ENCODE measurements at regions not wholly inside any gene's neighbourhood (a gene's known extent, or its start where the extent isn't known, plus 50 kb on each side); places are given as distances from the start of the nearest gene placed in this dataset.

- Histone ChIP-seq H4K20me1 (ENCODE audit: control insufficient read depth, insufficient read depth) (no peaks in the 10 kb centered on the region), H3K9ac (ENCODE audit: control insufficient read depth, insufficient read depth, low read length) (no peak overlapping the region), H3K4me1 (ENCODE audit: control insufficient read depth, insufficient read depth, low read length) (no peaks in the 10 kb centered on the region), H3K4me3 (no peak overlapping the region), H3K36me3 (ENCODE audit: control insufficient read depth in 2 of 2, insufficient read depth in 2 of 2, low read length in 1 of 2) (no peaks in the 10 kb centered on the region), H3K9me3 (replicated peaks; ENCODE audit: control insufficient read depth, insufficient read depth, low read length) (no peaks in the 10 kb centered on the region), H3K79me2 (ENCODE audit: control insufficient read depth, insufficient read depth, low read length) (no peaks in the 10 kb centered on the region), H3K27me3 (replicated peaks in 1 of 2; ENCODE audit: control insufficient read depth in 2 of 2, insufficient read depth in 2 of 2, low read length in 1 of 2) (no peaks in the 10 kb centered on the region; a peak in 1 of 4 replicates), H3K27ac (ENCODE audit: control insufficient read depth, insufficient read depth) (no peak overlapping the region), H3K4me2 (ENCODE audit: control insufficient read depth, insufficient read depth) (no peak overlapping the region), H2AFZ (ENCODE audit: control insufficient read depth, low read depth, low read length) (no peak overlapping the region)
- ChIA-PET RAD21 (ENCODE audit: unreplicated experiment) (no interaction called here), POLR2A (no interaction called here), CTCF (no interaction called here), SMC1A (ENCODE audit: uncharacterized antibody, unreplicated experiment) (no interaction called here)
- no TSS peak for BruUV-seq (replicated peaks)
- intact Hi-C loops (cut with micrococcal nuclease; ENCODE audit: unreplicated experiment) (no loop called here), in situ Hi-C loops (cut with MboI) (no loop called here)
- FAIRE-seq (no peak), ATAC-seq (no peak), DNase-seq (ENCODE audit: low read depth, low spot score) (no peak)
- WGBS (ENCODE audit: insufficient coverage, insufficient replicate concordance, low lambda C conversion rate, missing lambda C conversion rate): 36% methylated on average over 3 of the region's 3 CpGs
- no peak for TF ChIP-seq CREM (IDR thresholded peaks at IDR 0.05; ENCODE audit: low read depth)
- no peak for TF ChIP-seq SP1 (IDR thresholded peaks at IDR 0.05; ENCODE audit: low read depth, low read length)
- TF ChIP-seq TBL1XR1 (IDR thresholded peaks at IDR 0.05; ENCODE audit: low read depth, low read length): no peak
- TF ChIP-seq HDAC6 (IDR thresholded peaks at IDR 0.05; ENCODE audit: unreplicated experiment): no peak
- TF ChIP-seq E2F8 (IDR thresholded peaks at IDR 0.05; ENCODE audit: low read depth, partially characterized antibody): no peak
- TF ChIP-seq NFIC (IDR thresholded peaks at IDR 0.05; ENCODE audit: low read depth, low read length): no peak
- no peak for TF ChIP-seq YY1 (IDR thresholded peaks at IDR 0.05; ENCODE audit: low read depth, low read length)
Measured at GRCh38 chr13:63448692-63449091, 2033.0 kb upstream of the PCDH20 start.
